ENCODE measurements at regions not wholly inside any gene's neighbourhood (a gene's known extent, or its start where the extent isn't known, plus 50 kb on each side); places are given as distances from the start of the nearest gene placed in this dataset.

DNA sequence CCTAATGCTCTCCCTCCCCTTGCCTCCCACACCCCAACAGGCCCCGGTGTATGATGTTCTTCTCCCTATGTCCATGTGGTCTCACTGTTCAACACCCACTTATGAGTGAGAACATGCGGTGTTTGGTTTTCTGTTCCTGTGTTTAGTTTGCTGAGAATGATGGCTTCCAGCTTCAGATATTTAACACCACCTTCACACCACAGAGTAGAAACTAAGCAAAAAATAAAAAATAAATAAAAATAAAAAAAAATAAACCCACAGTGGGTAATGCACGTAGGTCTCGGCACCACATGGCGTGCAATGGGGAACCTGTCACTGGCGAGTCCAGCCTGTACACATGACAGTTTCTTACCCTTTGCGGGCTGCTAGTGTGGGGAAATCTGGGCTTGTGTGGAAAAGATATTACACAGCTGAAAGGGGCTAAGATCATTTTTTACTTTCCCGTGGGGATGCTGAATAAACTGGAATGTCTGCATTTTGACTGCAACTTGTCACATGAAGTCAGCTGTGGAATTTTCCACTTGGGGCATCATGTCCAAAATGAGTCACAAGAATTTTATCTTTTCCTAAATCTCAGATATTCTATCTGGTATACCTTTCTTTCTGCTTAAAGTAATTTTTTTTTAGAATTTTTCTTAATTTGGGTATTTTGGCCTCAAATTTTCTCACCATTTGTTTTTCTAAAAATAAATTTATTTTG is 170.5 kb downstream of the IRS2 start:
- no peaks in the 10 kb centered on the region for H3K36me3 ChIP-seq (ENCODE audit: control insufficient read depth in 2 of 2, insufficient read depth in 1 of 2, low read length in 2 of 2)
- no peak overlapping the region for H3K27ac ChIP-seq (ENCODE audit: extremely low read depth, low read depth, low read length)
- no peaks in the 10 kb centered on the region for H3K9me3 ChIP-seq (ENCODE audit: control insufficient read depth, insufficient read depth, low read depth, low read length)
- ChIA-PET POLR2A (no interaction called here), CTCF (no interaction called here)
- no peak overlapping the region for H3K4me3 ChIP-seq (ENCODE audit: low read depth, low read length)
- H3K4me1 ChIP-seq (ENCODE audit: control insufficient read depth, insufficient read depth, low read length), result no peaks in the 10 kb centered on the region
- no peak for TF ChIP-seq ZNF571 (tag by site-specific recombination; IDR thresholded peaks at IDR 0.05)
- TF ChIP-seq, protein P1, sequence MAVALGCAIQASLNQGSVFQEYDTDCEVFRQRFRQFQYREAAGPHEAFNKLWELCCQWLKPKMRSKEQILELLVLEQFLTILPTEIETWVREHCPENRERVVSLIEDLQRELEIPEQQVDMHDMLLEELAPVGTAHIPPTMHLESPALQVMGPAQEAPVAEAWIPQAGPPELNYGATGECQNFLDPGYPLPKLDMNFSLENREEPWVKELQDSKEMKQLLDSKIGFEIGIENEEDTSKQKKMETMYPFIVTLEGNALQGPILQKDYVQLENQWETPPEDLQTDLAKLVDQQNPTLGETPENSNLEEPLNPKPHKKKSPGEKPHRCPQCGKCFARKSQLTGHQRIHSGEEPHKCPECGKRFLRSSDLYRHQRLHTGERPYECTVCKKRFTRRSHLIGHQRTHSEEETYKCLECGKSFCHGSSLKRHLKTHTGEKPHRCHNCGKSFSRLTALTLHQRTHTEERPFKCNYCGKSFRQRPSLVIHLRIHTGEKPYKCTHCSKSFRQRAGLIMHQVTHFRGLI (tag by site-specific recombination; IDR thresholded peaks at IDR 0.05), result no peak
- no peak for TF ChIP-seq FEZF1 (tag by site-specific recombination; IDR thresholded peaks at IDR 0.05)
- no peak for TF ChIP-seq ZNF341 (tag by site-specific recombination; IDR thresholded peaks at IDR 0.05; ENCODE audit: low read depth)
- no peak for TF ChIP-seq ZNF274 (IDR thresholded peaks at IDR 0.05; ENCODE audit: low read length)
- TF ChIP-seq ZNF274 (tag by site-specific recombination; IDR thresholded peaks at IDR 0.05; ENCODE audit: borderline replicate concordance), result no peak
- TF ChIP-seq ZNF621 (tag by site-specific recombination; IDR thresholded peaks at IDR 0.05), result no peak
- TF ChIP-seq, protein P2, sequence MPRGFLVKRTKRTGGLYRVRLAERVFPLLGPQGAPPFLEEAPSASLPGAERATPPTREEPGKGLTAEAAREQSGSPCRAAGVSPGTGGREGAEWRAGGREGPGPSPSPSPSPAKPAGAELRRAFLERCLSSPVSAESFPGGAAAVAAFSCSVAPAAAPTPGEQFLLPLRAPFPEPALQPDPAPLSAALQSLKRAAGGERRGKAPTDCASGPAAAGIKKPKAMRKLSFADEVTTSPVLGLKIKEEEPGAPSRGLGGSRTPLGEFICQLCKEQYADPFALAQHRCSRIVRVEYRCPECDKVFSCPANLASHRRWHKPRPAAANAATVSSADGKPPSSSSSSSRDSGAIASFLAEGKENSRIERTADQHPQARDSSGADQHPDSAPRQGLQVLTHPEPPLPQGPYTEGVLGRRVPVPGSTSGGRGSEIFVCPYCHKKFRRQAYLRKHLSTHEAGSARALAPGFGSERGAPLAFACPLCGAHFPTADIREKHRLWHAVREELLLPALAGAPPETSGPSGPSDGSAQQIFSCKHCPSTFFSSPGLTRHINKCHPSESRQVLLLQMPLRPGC (tag by site-specific recombination; IDR thresholded peaks at IDR 0.05), result no peak
- no peak for TF ChIP-seq ZNF777 (tag by site-specific recombination; IDR thresholded peaks at IDR 0.05; ENCODE audit: borderline replicate concordance)
- no peak for TF ChIP-seq ZNF423 (tag by site-specific recombination; IDR thresholded peaks at IDR 0.05)
- no peak for TF ChIP-seq ZIC2 (tag by site-specific recombination; IDR thresholded peaks at IDR 0.05)
- no peak for TF ChIP-seq ZNF658 (tag by site-specific recombination; IDR thresholded peaks at IDR 0.05)
- TF ChIP-seq SP7 (tag by site-specific recombination; IDR thresholded peaks at IDR 0.05), result no peak
- no peak for TF ChIP-seq KLF16 (tag by site-specific recombination; IDR thresholded peaks at IDR 0.05)
- no peak for TF ChIP-seq ZFP69B (tag by site-specific recombination; IDR thresholded peaks at IDR 0.05)

DNA sequence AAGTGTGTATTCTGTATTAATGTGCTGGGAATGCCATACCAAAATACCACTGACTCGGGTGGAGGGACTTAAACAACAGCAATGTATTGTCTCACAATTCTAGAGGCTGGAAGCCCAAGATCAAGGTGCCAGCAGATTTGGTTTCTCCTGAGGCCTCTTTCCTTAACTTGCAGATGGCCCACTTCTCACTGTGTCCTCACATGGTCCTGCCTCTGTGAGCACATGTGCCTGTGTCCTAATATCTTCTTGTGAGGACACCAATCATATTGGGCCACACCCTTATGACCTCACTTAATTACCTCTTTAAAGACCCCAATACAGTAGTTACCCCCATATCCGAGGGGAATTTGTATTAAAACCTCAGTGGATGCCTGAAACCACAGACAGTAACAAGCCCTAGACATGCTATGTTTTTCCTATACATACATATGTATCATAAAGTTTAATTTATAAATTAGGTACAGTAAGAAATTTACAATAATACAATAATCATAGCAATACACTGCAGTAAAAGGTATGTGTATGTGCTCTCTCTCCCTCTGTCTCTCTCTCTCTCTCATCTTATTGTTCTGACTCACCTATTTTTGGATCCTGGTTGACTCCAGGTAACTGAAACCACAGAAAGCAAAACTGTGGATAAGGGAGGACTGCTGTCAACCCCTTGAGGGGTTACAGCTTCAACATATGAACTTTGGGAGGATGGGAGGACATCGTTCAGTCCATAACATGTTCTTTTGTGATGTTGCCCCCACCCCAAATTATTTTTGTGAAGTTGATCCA is 174.3 kb downstream of the IRS2 start:
- H3K27ac ChIP-seq (ENCODE audit: extremely low read depth, low read depth, low read length), result no peak overlapping the region
- H3K36me3 ChIP-seq (ENCODE audit: control insufficient read depth in 2 of 2, insufficient read depth in 1 of 2, low read length in 2 of 2), result no peaks in the 10 kb centered on the region
- ChIA-PET CTCF (no interaction called here), POLR2A (no interaction called here)
- TF ChIP-seq, protein P3, sequence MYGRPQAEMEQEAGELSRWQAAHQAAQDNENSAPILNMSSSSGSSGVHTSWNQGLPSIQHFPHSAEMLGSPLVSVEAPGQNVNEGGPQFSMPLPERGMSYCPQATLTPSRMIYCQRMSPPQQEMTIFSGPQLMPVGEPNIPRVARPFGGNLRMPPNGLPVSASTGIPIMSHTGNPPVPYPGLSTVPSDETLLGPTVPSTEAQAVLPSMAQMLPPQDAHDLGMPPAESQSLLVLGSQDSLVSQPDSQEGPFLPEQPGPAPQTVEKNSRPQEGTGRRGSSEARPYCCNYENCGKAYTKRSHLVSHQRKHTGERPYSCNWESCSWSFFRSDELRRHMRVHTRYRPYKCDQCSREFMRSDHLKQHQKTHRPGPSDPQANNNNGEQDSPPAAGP (tag by site-specific recombination; IDR thresholded peaks at IDR 0.05), result no peak
- TF ChIP-seq SP2 (tag by site-specific recombination; IDR thresholded peaks at IDR 0.05) (no peak), ZNF664 (tag by site-specific recombination; IDR thresholded peaks at IDR 0.05) (no peak), ZNF660 (tag by site-specific recombination; IDR thresholded peaks at IDR 0.05) (no peak), ZNF19 (tag by site-specific recombination; IDR thresholded peaks at IDR 0.05; ENCODE audit: low read depth) (no peak), ZNF311 (tag by site-specific recombination; IDR thresholded peaks at IDR 0.05; ENCODE audit: borderline replicate concordance) (no peak), ZNF473 (tag by site-specific recombination; IDR thresholded peaks at IDR 0.05) (no peak), ZNF266 (tag by site-specific recombination; IDR thresholded peaks at IDR 0.05; ENCODE audit: low read depth) (no peak)
- TF ChIP-seq, protein P4, sequence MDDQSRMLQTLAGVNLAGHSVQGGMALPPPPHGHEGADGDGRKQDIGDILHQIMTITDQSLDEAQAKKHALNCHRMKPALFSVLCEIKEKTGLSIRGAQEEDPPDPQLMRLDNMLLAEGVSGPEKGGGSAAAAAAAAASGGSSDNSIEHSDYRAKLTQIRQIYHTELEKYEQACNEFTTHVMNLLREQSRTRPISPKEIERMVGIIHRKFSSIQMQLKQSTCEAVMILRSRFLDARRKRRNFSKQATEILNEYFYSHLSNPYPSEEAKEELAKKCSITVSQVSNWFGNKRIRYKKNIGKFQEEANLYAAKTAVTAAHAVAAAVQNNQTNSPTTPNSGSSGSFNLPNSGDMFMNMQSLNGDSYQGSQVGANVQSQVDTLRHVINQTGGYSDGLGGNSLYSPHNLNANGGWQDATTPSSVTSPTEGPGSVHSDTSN (CRISPR knock-in tag; IDR thresholded peaks at IDR 0.05), result no peak
- TF ChIP-seq, protein P5, sequence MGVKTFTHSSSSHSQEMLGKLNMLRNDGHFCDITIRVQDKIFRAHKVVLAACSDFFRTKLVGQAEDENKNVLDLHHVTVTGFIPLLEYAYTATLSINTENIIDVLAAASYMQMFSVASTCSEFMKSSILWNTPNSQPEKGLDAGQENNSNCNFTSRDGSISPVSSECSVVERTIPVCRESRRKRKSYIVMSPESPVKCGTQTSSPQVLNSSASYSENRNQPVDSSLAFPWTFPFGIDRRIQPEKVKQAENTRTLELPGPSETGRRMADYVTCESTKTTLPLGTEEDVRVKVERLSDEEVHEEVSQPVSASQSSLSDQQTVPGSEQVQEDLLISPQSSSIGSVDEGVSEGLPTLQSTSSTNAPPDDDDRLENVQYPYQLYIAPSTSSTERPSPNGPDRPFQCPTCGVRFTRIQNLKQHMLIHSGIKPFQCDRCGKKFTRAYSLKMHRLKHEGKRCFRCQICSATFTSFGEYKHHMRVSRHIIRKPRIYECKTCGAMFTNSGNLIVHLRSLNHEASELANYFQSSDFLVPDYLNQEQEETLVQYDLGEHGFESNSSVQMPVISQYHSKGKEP (tag by site-specific recombination; IDR thresholded peaks at IDR 0.05), result no peak
- H3K4me3 ChIP-seq (ENCODE audit: low read depth, low read length), result no peak overlapping the region
- no peaks in the 10 kb centered on the region for H3K4me1 ChIP-seq (ENCODE audit: control insufficient read depth, insufficient read depth, low read length)
- no peaks in the 10 kb centered on the region for H3K9me3 ChIP-seq (ENCODE audit: control insufficient read depth, insufficient read depth, low read depth, low read length)
